ENCODE measurements at regions not wholly inside any gene's neighbourhood (a gene's known extent, or its start where the extent isn't known, plus 50 kb on each side); places are given as distances from the start of the nearest gene placed in this dataset.

DNA sequence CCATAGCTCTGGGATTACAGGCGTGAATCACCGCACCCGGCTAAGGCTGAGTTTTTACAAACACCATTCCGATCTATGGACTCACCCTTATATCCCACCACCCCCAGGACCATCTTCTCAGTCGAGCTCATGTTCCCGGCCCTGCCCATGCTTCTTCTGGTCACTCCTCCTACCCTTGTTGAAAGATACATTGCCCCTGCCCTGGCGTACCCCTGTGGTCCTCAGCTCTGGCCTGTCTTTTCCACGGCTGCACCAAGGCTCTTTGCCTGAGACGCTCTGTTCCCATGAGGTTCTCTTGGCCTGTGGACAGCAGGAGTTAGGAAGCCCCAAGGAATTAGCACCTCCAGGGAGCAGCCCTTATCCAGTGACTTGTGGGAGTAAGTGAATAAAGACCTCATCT, 379.4 kb upstream of the TNRC6C start:
- TF ChIP-seq, protein P1, sequence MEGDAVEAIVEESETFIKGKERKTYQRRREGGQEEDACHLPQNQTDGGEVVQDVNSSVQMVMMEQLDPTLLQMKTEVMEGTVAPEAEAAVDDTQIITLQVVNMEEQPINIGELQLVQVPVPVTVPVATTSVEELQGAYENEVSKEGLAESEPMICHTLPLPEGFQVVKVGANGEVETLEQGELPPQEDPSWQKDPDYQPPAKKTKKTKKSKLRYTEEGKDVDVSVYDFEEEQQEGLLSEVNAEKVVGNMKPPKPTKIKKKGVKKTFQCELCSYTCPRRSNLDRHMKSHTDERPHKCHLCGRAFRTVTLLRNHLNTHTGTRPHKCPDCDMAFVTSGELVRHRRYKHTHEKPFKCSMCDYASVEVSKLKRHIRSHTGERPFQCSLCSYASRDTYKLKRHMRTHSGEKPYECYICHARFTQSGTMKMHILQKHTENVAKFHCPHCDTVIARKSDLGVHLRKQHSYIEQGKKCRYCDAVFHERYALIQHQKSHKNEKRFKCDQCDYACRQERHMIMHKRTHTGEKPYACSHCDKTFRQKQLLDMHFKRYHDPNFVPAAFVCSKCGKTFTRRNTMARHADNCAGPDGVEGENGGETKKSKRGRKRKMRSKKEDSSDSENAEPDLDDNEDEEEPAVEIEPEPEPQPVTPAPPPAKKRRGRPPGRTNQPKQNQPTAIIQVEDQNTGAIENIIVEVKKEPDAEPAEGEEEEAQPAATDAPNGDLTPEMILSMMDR (conservative IDR thresholded peaks at IDR 0.05 in 1 of 2, IDR thresholded peaks at IDR 0.05 in 1 of 2; ENCODE audit: low read depth in 1 of 2, low read length in 2 of 2), result no peak
- no peak for TF ChIP-seq EZH2 (IDR thresholded peaks at IDR 0.05; ENCODE audit: low read length, missing control alignments)
